AG08395 (cell line): ENCODE measurements at regions not wholly inside any gene's neighbourhood (a gene's known extent, or its start where the extent isn't known, plus 50 kb on each side); places are given as distances from the start of the nearest gene placed in this dataset.

Experiments
- DNase-seq: peaks from one replicate; pipeline ENCODE4 v3.0.0; 2012; ENCODE audit warnings: mixed read lengths, low spot score

DNA sequence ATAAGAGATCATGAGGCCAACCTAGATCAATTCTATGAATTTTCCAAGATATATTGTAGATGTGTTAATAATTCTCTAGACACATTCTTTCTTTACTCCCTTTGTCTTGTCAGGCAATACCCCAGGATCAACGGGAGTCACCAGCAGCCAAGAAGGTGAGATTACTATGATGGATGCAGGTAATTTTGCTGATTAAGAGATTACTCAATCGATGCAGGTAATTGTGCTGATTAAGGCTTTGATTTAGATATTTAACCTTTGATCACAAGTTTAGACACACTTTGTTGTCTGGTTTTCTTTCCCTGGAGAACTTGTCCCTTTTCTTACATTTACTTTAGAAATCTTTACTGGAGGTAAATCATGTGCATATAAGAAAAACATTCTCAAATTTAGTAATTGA is 134.3 kb upstream of the CNTN1 start:
- DNase-seq: no peak

DNA sequence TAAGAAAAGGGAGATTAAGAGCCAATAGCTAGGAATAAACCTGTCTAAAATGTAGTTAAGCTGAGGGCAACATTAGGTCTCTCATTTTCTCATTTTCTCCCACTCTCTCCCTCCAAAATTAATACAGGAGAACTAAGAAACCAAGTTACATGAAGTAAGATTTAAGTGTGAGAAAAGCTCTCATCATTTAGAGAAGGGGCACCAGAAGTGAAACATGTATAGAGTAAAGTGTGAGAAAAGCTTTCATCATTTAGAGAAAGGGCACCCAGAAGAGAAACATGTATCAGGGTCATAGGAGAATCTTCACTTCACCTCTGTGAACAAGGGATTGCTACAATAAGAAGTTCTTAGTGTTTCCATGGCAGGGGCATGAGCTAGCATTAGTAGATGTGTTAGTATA is 132.4 kb upstream of the CNTN1 start:
- DNase-seq: no peak

DNA sequence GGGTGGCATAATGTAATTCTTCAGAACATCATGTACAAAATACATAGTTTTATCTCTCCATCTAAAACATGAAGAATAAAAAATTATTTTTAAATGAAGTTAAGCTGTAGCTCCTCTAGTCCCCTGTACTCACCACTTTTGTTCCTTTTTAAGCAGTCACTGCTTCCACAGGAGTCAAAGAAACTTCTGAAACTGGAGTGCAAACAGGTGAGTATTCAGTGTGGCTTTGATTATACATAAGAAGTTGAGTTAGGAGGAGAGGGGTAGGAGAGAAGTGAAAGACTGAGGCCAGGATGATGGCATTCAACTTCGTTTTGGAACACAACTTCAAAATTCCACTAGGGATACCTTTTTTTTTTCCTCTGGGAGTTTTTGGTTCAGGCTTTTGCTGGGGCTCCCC is 131.4 kb upstream of the CNTN1 start:
- DNase-seq: no peak

DNA sequence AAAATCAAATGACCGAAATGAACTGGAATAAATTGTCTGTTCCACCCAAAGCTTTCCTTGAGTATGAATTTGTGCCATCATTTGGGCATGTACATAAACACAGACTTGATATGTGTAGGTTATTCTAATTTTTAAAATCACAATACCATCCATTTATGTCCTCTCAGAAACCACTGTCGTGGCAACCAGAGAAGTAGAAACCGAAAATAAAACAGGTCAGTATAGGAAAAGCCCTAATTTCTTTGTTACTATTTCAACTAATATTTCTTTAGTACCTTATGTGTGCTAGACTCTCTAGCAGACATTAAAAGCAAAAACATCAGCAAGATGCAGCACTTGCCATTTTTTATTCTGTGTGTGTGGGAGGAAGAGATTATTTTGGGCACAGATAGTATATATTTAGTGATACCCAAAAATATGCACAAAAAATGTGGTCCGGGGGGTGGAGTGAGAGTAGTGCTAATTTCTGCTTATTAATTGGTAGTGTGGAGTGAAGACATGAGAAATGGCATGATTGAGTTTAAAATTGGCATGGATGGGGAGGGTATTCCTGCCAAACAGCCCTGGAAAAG is 130.8 kb upstream of the CNTN1 start:
- DNase-seq: no peak

DNA sequence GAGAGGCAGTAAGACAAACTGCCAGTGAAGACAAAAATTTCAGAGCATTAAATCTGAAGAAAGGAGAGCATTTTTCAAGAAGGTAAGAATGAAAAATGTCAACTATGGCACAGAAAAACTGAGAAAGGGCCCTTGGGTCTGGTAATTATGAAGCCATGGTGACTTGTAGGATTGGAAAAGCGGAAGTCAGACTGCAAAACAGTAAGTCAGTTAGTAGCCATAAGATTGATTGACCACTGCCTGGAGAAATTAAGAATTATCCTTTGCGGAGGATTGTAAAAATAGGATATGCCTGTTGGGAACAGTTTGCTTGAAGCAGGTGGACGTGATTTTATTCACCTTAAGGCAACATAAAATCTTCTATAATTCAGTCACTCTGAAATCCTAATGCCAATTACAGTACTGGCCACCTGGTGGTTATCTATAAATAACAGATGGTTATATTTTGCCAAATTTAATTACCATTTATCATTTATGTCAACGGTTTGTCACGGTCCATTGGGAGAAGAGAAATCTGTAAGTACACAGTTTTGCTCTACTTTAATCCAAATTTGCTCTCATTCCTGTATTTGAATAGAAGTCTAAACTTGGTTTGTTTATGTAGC is 127.1 kb upstream of the CNTN1 start:
- DNase-seq: no peak

DNA sequence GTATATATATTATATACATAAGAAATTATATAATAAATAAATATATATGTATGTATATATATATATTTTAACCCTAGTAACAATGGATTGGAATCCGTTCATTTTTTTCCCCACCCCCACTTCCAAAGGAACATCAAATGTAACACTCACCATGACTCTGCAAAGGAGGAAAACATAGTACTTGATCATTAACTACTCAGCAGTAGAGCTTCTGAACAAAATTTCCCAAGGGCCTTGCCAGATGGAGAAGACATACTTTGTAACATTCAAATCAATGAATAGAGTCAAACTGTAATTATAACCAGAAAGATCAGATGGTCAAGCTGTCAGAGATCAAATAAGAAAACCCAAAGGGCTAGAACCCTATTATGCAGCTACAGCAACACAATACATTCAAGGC is 126.0 kb upstream of the CNTN1 start:
- no peak for DNase-seq

DNA sequence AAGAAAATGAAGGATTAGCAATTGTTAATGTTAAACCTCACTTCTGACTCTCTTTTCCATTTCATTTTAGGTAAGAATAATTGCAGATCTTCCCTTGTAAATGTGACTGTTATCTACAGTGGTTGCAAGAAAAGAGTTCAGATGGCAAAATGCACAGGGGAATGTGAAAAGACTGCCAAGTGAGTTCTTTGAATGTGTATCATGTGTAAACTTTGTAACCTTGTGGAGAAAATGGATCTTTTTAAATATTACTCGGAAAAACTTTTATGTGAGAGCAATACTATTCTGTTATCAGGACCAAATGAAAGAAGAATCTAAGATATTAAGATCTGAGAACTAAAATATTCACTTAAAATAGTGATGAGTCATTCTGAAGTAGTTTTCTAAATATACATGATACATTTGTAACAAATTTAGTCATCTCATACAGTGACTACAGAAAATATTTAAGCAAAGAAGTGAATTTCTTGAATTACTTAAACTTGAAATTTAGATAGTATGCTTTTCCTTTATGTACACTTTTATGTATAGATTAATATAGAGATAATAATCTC is 122.5 kb upstream of the CNTN1 start:
- DNase-seq: no peak

DNA sequence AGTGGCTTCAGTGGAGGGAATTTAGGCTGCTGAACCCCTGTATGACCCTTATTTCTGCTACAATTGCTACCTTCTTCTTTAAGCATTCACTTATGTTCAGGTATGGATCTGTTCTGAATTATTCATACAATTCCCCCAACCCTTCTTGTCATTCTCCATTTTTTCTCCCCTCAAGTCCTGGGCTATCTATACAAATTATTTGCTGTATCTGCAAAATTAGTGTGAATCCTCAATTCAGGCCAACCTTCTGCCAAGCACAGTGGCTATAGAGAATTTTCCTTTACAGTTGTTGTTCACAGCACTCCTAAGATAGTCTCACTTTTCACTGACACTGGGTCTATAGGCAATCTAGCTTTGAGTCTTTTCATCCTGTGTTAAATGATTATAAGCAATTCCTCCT is 119.2 kb upstream of the CNTN1 start:
- DNase-seq: no peak

DNA sequence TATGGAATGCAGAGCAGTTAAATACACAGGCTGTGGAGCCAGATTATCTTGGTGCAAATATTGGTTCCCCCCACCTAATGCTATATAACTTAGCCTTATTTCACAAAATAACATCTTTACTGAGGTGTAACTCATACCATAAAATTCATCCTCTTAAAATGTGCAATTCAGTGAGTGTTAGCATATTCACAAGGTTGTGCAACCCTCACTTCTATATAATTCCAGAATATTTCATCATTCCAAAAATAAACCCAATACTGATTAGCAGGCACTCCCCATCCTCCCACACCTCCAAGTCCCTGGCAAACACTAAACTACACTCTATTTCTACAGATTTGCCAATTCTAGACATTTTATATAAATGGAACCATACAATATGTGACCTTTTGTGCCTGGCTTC is 116.3 kb upstream of the CNTN1 start:
- DNase-seq: no peak

DNA sequence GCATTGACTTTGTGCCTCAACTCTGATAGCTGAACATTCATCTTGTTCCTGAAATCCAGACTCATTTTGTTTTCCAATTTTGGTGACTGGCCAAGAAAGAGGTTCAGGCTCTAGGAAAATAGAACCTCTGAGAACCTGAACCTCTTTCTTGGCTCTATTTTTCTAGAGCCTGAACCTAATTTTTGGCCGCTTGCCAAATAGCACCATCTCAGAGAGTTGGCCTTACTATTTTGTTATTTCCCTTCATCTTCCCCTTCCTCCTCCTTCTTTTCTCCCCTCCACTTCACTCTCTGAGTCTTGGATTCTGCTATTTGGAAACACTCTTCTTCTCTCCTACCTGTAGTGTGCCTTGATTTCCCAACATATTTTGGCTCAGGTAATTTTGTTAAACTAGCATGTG is 114.4 kb upstream of the CNTN1 start:
- no peak for DNase-seq

DNA sequence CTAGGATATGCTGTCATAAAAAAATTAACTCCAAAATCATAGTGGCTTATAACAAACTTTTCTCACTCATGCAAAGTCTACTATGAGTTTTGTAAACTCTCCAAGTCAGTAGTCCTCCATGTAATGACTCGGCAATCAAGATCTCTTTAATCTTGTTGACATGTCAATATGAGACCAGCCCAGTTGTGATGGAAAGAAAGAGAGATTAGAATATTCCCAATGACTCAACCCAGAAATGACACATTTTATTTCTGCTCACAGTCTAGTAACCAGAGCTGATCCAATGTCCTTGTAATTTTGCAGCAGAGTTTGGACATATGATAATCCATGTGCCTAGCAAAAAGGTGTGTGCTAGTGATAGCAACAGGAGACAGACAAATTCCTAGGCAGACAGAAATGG is 112.6 kb upstream of the CNTN1 start:
- DNase-seq: no peak

DNA sequence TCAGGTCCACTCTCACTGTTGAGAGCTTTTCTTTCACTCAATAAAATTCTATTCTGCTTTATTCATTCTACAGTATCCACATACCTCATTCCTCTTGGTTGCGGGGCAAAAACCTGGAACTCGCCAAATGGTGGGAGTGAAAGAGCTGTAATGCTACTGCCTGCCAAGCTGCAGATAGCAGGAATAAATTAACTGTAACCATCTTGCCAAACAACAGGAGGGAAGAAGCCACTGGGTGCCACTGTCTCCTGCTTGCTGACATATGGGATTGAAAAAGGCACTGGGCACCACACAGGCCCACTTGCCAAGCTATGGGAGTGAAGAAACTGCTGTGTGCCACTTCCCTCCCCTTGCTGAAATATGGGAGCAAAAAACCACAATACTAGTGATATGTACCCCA is 111.9 kb upstream of the CNTN1 start:
- no peak for DNase-seq

DNA sequence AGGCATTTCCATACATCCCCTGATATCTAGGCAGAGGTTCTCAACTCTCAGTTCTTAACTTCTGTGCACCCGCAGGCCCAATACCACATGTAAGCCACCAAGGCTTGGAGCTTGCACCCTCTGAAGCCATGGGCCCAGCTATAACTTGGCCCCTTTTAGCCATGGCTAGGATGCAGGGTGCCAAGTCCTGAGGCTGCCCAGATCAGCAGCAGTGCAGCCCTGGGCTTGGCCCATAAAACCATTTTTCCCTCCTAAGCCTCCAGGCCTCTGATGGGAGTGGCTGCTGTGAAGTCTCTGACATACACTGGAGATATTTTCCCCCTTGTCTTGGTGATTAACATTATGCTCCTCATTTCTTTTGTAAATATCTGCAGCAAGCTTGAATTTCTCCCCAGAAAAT is 110.3 kb upstream of the CNTN1 start:
- DNase-seq: no peak

DNA sequence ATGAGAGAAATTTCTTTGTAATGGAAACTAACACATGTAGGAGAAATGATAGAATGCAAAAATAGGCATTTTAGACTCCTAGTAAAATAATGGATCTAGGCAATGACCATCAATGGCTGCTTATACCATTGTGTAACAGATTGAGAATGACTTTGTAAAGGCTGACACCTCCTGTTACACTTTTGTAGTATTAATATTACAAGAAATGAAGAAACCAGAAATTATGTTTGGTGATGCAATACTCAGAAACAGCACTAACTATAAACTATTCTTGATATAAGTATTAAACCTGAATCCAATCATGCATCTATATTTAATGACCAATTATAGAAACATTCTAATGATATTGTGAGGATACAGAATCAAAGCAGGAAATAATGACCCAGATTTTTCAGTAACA is 108.5 kb upstream of the CNTN1 start:
- DNase-seq: no peak

DNA sequence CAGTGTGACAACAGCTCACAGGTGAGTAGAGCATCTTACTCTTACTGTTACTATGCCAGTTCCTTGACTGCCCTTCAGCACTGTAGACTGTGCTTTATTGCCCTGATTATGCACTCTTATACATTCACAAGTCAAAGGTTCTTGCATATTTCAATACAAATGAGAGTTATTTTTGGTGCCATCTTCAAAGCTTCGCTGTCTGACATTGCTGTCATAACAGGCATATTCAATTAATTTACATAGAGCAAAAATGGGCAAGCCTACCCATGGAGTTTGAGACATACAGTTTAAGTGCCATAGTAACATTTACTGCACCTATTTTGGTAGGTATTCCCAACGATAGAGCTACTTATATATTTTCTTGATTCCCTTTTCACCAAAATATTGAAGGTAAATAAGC is 107.5 kb upstream of the CNTN1 start:
- no peak for DNase-seq

DNA sequence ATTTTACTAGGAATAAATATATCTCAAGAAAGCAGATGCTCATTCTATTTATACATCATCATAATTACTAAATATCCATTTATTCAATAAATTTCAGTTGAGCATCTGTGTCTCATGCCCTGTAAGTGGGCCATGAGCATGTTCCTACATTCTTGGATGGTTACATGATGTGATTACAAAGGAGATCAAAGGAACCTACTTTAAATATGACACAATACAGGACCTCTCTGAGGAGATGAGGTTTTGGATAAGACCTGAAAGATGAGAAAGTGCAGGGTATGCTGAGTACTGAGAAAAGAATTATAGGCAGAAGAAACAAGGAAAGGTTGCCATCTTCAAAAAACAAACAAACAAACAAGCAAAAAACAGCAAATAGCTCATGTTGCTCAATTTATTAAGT is 105.4 kb upstream of the CNTN1 start:
- no peak for DNase-seq

DNA sequence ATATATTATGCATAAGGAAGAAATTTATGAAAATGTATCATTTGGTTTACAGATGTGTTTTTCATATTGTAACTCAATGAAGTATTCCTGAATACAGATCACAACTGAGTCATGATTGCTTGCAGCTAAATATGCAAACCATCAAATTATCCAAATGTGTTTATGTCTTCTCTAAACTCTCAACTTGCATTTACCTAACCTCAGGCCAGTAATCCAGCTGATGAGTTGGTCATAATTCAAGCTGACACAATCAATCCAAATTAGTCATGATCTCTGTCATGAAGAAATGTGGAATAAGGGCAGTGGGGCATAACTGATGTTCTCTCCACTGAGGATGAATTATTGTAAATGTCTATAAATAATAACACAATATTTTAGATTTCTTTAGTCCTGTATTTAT is 104.8 kb upstream of the CNTN1 start:
- no peak for DNase-seq

DNA sequence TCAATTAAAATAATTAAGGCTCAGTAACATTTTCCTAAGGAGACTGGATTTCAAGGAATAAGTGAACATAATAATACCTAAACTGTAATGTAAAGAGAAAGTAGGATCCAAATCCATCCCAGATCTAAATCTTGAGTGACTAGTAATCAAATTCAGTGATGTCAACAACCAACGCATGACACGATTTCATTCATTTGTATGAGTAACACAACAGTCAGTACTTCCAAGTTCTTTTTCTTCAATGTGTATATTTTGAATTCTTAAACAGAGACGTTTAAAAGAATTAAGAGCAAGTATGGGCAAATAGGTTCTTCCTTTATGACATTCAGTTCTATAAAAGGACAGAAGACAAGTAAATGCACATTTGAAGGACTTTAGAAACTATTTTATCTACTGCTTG is 104.3 kb upstream of the CNTN1 start:
- DNase-seq: no peak

DNA sequence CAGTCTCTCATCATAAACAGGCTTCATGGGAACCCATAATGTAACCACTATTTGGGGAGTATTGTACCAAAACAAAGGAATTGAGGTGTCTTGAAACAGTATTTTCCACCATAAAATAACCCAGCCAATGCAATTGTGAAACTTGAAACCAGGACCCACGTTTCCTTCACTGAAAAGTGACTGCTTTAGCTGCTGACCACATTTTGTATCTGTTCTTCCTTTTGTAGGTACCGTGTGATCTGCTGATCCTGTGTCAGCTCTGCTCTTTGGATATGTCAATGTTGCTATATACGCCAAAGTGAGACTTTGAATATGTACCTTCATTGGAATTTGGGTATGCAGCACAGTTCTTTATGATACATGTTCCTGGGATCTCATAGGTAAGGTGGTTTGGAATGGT is 95.1 kb upstream of the CNTN1 start:
- DNase-seq: no peak

DNA sequence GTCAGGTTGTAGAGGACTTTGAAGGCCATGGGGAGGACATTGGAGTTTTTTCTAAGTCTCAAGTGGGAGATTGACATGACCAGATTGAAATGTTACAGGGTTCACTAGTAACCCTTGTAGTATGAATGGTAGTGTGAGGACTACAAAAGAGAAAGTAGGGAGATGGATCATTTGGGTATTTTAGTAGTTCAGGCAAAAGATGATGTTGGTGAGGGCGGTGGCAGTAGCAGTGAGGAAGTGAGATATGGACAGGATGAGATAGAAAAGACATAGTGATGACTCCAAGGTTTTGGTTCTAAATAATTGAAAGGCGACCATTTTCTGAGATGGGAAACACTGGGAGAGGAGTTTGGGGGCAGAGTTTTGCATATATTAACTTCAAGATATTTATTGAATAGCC is 94.2 kb upstream of the CNTN1 start:
- DNase-seq: no peak

DNA sequence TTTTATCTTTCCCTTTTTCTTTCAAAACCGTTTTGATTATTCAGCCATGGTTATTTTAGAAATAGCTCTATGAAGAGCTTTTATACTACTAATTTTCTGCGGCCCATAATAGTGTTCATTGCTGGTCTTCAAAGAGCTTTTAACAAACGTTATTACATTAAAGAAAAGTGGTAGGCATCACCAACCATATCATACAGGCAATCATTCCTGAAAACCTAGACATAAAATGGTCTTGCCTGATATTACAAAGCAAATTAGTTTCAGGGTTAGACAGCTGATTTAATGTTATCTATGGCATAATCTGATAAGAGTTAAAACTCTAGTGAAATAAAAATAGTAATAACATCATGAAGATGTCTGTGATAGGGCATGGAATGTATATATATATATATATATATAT is 89.7 kb upstream of the CNTN1 start:
- DNase-seq: no peak

DNA sequence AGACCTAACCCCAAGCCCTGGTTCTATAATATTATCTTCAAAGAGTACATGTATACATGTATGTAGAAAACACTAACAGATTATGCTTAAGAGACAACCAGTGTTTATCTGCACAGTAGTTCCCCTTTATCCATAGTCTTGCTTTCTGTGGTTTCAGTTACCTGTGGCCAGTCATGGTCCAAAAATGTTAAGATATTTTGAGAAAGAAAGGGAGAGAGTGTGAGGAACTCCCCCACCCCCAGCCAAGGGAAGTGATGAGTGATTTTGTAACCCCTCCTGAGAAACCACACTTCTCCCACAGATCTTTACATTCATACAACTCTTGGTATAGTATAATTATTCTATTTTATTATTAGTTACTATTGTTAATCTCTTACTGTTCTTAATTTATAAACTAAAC is 77.3 kb upstream of the CNTN1 start:
- DNase-seq: no peak

DNA sequence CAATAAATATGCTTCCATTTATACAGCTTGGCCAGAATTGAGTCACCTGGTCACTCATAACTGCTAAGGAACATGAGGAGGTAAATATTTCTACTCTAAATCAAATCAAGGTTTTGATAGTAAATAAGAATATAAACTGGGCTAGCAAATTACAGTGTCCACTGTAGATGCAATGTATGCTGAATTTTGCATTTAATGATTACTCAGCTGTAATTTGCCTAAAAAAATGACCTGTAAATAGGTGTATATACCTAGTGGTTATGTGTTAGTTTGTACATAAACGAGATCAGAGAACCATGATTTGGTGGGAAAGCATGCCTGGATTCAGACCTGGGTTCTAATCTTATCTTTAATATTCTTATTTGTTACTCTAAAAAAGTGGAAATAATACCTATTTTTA is 76.6 kb upstream of the CNTN1 start:
- no peak for DNase-seq

DNA sequence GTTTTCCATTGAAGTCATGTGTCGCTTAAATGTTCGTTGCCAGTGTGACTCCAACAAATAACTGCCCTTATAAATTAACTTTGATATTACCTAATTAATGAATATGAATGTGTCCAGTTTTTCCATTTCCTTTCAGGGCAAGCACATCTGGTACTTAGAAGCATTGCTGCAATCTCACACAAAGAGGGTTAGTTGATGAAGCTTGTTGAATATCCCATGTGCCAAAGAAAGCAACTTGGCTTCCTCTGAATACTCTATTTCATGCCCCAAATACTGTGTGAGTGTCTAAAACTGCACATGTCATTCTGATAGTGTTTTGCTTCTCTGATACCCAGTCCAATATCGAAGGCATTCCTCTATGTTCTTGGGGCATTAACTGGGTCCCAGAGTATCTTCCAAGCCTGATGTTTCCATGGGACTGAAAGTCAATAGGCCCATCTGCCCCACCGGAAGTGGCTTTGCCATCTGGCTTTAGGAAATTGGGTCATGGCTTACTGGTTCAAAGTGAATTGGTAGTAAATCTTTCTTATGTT is 75.8 kb upstream of the CNTN1 start:
- DNase-seq: no peak
